ENCODE measurements at regions not wholly inside any gene's neighbourhood (a gene's known extent, or its start where the extent isn't known, plus 50 kb on each side); places are given as distances from the start of the nearest gene placed in this dataset.

DNA sequence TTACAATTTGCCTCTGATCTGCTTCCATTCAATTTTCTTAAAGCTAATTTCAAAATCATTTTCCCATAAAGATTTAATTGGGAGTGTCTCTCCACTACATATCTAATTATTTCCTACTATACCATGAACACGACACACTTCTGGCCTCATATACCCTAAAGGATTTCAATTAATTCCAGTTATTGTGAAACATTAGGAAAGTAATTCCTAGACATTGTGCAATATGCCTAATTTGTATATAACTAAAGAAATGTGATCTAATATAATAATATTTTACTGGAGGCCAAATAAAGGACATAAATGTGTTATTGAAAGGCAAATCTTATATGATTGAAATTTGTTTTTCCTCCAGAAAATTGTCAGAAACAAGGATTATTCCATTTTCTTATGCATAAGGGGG lies 727.2 kb upstream of the ADGRL2 start:
- TF ChIP-seq, protein P1, sequence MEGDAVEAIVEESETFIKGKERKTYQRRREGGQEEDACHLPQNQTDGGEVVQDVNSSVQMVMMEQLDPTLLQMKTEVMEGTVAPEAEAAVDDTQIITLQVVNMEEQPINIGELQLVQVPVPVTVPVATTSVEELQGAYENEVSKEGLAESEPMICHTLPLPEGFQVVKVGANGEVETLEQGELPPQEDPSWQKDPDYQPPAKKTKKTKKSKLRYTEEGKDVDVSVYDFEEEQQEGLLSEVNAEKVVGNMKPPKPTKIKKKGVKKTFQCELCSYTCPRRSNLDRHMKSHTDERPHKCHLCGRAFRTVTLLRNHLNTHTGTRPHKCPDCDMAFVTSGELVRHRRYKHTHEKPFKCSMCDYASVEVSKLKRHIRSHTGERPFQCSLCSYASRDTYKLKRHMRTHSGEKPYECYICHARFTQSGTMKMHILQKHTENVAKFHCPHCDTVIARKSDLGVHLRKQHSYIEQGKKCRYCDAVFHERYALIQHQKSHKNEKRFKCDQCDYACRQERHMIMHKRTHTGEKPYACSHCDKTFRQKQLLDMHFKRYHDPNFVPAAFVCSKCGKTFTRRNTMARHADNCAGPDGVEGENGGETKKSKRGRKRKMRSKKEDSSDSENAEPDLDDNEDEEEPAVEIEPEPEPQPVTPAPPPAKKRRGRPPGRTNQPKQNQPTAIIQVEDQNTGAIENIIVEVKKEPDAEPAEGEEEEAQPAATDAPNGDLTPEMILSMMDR (IDR thresholded peaks at IDR 0.05; ENCODE audit: low read length): no peak
- TF ChIP-seq EZH2 (IDR thresholded peaks at IDR 0.05; ENCODE audit: borderline replicate concordance, low read length): no peak
